HepG2 (cell line): ENCODE measurements at regions not wholly inside any gene's neighbourhood (a gene's known extent, or its start where the extent isn't known, plus 50 kb on each side); places are given as distances from the start of the nearest gene placed in this dataset.

Experiments used
- ATAC-seq: fragments of 200-7000 bp; cut with Tn5 transposase; 3 replicates; pipeline ENCODE4 v1.9.1; 2020; ENCODE audit warnings: mild to moderate bottlenecking, moderate library complexity
- BruUV-seq: library from RNA; stranded (reverse); fragments of 400-500 nt; replicated peaks from 2 replicates; lab custom pipeline; 2021; lab: Mats Ljungman, UMichigan
- CTCF ChIA-PET: fragments of 300-600 bp; formaldehyde crosslinking; extraction: SDS; loops from one replicate; lab custom pipeline; 2021; ENCODE audit warnings: low total read pairs, inconsistent platforms, low intra/inter-chr PET ratio; lab: Yijun Ruan, JAX
- POLR2A ChIA-PET: fragments of 350-600 bp; sonication (Branson Sonifier 250); formaldehyde crosslinking; loops from one replicate; lab custom pipeline; 2020; ENCODE audit warnings: antibody characterized with exemption, inconsistent platforms; lab: Yijun Ruan, JAX
- DNase-seq: peaks from one replicate; pipeline ENCODE4 v3.0.0-alpha.2; 2015; ENCODE audit warnings: low spot score
- FAIRE-seq: peaks from 3 replicates; lab custom pipeline; 2011; peaks lifted over from hg19 to GRCh38; lab: Jason Lieb, UNC
- H2AFZ ChIP-seq: one replicate; pipeline ENCODE4 v1.6.1; 2011; ENCODE audit warnings: low read length, inconsistent platforms
- H3K27ac ChIP-seq: fragments of 300-600 bp; 3 replicates; pipeline ENCODE4 v1.8.0; 2011; ENCODE audit warnings: mixed run types, mild to moderate bottlenecking, mixed read lengths, low read length, inconsistent platforms; ENCODE audit not compliant: insufficient read depth; ENCODE audit errors: extremely low read length
- H3K27me3 ChIP-seq, 2 experiments: fragments of 200-600 bp in 1 of 2; 2 replicates in 1 of 2; 3 replicates in 1 of 2; pipeline versions ENCODE4 v1.6.0 to v1.8.0; 2011; ENCODE audit warnings: low read length in 2 of 2, mild to moderate bottlenecking in 2 of 2, moderate library complexity in 2 of 2, inconsistent platforms in 1 of 2; ENCODE audit not compliant: insufficient read depth in 2 of 2, control insufficient read depth in 1 of 2
- H3K36me3 ChIP-seq, 2 experiments: fragments of 200-600 bp in 1 of 2; replicated peaks in 1 of 2; 2 replicates in 1 of 2; 3 replicates in 1 of 2; pipeline versions ENCODE4 v1.5.1 to v1.8.0; 2011; ENCODE audit warnings: low read length in 2 of 2, inconsistent platforms in 1 of 2; ENCODE audit not compliant: insufficient read depth in 2 of 2, control insufficient read depth in 1 of 2
- H3K4me1 ChIP-seq: 2 replicates; pipeline ENCODE4 v1.5.1; 2012; ENCODE audit warnings: low read length, inconsistent platforms; ENCODE audit not compliant: insufficient read depth
- H3K4me2 ChIP-seq: 2 replicates; pipeline ENCODE4 v1.6.0; 2011; ENCODE audit warnings: low read depth, low read length, inconsistent platforms
- H3K4me3 ChIP-seq, 3 experiments: fragments of 200-600 bp in 1 of 3; sonication (generic), shearing (Covaris generic) in 1 of 3; replicated peaks in 1 of 3; 2 replicates each; pipeline ENCODE4 v1.5.1; 2011 to 2016; ENCODE audit warnings: low read length in 3 of 3, inconsistent platforms in 2 of 3, low read depth in 2 of 3, mild to moderate bottlenecking in 2 of 3, control low read depth in 1 of 3, mixed read lengths in 1 of 3; ENCODE audit not compliant: insufficient read depth in 1 of 3
- H3K79me2 ChIP-seq: one replicate; pipeline ENCODE4 v1.6.1; 2011; ENCODE audit warnings: low read length, inconsistent platforms; ENCODE audit not compliant: insufficient read depth
- H3K9ac ChIP-seq: 2 replicates; pipeline ENCODE4 v1.6.0; 2011; ENCODE audit warnings: mild to moderate bottlenecking, low read depth, low read length, inconsistent platforms; ENCODE audit not compliant: insufficient read depth
- H3K9me3 ChIP-seq: 2 replicates; pipeline ENCODE4 v1.5.1; 2012; ENCODE audit warnings: mild to moderate bottlenecking, low read length
- H4K20me1 ChIP-seq: 2 replicates; pipeline ENCODE4 v1.6.0; 2011; ENCODE audit warnings: inconsistent platforms, mild to moderate bottlenecking, low read length, moderate library complexity; ENCODE audit not compliant: insufficient read depth
- BCLAF1 ChIP-seq: fragments of 450-650 bp; IDR thresholded peaks from 2 replicates; pipeline ENCODE4 v1.6.1; 2017; ENCODE audit warnings: mild to moderate bottlenecking
- DBP ChIP-seq: sonication (generic); formaldehyde crosslinking; IDR thresholded peaks from 2 replicates; pipeline ENCODE4 v1.4.0; 2020; ENCODE audit warnings: missing genetic modification reagents; ENCODE audit errors: not compliant biosample characterization
- NBN ChIP-seq: fragments of 450-650 bp; conservative IDR thresholded peaks from 2 replicates; pipeline ENCODE4 v1.6.1; 2017
- NCOA5 ChIP-seq: sonication (generic); formaldehyde crosslinking; IDR thresholded peaks from 2 replicates; pipeline ENCODE4 v1.4.0; 2020; ENCODE audit warnings: missing genetic modification reagents
- NR2C2 ChIP-seq: sonication (generic); formaldehyde crosslinking; IDR thresholded peaks from 2 replicates; pipeline ENCODE4 v1.4.0; 2020; ENCODE audit warnings: missing genetic modification reagents, mild to moderate bottlenecking, moderate library complexity, borderline replicate concordance
- POLR2AphosphoS5 ChIP-seq: IDR thresholded peaks from 2 replicates; pipeline ENCODE4 v1.6.1; 2012; ENCODE audit warnings: low read depth, low read length
- PRPF4 ChIP-seq: fragments of 200-400 bp; formaldehyde crosslinking; IDR thresholded peaks from 2 replicates; pipeline ENCODE4 v1.6.1; 2016; ENCODE audit warnings: low read length, low read depth; ENCODE audit not compliant: poor library complexity, severe bottlenecking
- SOX13 ChIP-seq, 3 experiments: fragments of 450-650 bp in 1 of 3; sonication (generic) in 1 of 3; formaldehyde crosslinking in 1 of 3; IDR thresholded peaks in 2 of 3; conservative IDR thresholded peaks in 1 of 3; 2 replicates each; pipeline versions ENCODE4 v1.5.0 to v1.6.1; 2016 to 2020; ENCODE audit warnings: antibody characterized with exemption in 1 of 3, mild to moderate bottlenecking in 1 of 3, missing compliant biosample characterization in 1 of 3, missing genetic modification reagents in 1 of 3, moderate library complexity in 1 of 3
- SOX6 ChIP-seq, 2 experiments: fragments of 450-650 bp in 1 of 2; sonication (generic) in 1 of 2; formaldehyde crosslinking in 1 of 2; IDR thresholded peaks; 2 replicates each; pipeline versions ENCODE4 v1.4.0 to v1.6.1; 2017 to 2020; ENCODE audit warnings: antibody characterized with exemption in 1 of 2, mild to moderate bottlenecking in 1 of 2, missing genetic modification reagents in 1 of 2
- TGIF2 ChIP-seq: IDR thresholded peaks from 2 replicates; pipeline ENCODE4 v1.6.1; 2016; ENCODE audit warnings: control low read depth, missing compliant biosample characterization
- TMF1 ChIP-seq: sonication (generic); formaldehyde crosslinking; IDR thresholded peaks from 2 replicates; pipeline ENCODE4 v1.8.1; 2022; ENCODE audit warnings: low read depth, missing genetic modification reagents
- ZNF530 ChIP-seq: sonication (generic); formaldehyde crosslinking; IDR thresholded peaks from 2 replicates; pipeline ENCODE4 v1.5.0; 2020; ENCODE audit warnings: low read depth, mild to moderate bottlenecking, missing genetic modification reagents
- ZNF678 ChIP-seq: sonication (generic); formaldehyde crosslinking; IDR thresholded peaks from 2 replicates; pipeline ENCODE4 v1.4.0; 2020; ENCODE audit warnings: mild to moderate bottlenecking, missing genetic modification reagents
- ZNF713 ChIP-seq: sonication (generic); formaldehyde crosslinking; IDR thresholded peaks from 2 replicates; pipeline ENCODE4 v1.4.0; 2020; ENCODE audit warnings: mild to moderate bottlenecking, missing genetic modification reagents
- WGBS: methylation state at CpG from one replicate; pipeline ENCODE4 v1.1.6; 2017; ENCODE audit warnings: low lambda C conversion rate; 5-methylcytosine and 5-hydroxymethylcytosine counted together
- in situ Hi-C: cut with HindIII; loops from 2 replicates; pipeline ENCODE4 v1.10.0; 2017; ENCODE audit warnings: low pct_unique_long_range_greater_than_20kb; ENCODE audit not compliant: extremely low pct_ligation_motif_present
- intact Hi-C: fragments of 100-400 bp; cut with micrococcal nuclease; formaldehyde crosslinking; loops from one replicate; pipeline ENCODE4 v1.10.0; 2022; ENCODE audit not compliant: unreplicated experiment

- Histone ChIP-seq H3K9me3 (no peaks in the 10 kb centered on the region), H4K20me1 (no peaks in the 10 kb centered on the region), H3K36me3 (no peaks in the 10 kb centered on the region), H3K4me3 (no peak overlapping the region), H3K79me2 (no peaks in the 10 kb centered on the region), H3K27ac (no peak overlapping the region), H3K4me2 (no peak overlapping the region), H3K27me3 (no peaks in the 10 kb centered on the region), H2AFZ (no peak overlapping the region), H3K4me1 (no peaks in the 10 kb centered on the region), H3K9ac (no peak overlapping the region)
- intact Hi-C loops (no loop called here), in situ Hi-C loops (no loop called here)
- ChIA-PET CTCF (no interaction called here), POLR2A (no interaction called here)
- DNase-seq (no peak), ATAC-seq (no peak), FAIRE-seq (no peak)
- TF ChIP-seq ZNF530 (CRISPR knock-in tag), result no peak
- no peak for TF ChIP-seq TMF1 (CRISPR knock-in tag)
- TF ChIP-seq POLR2AphosphoS5, result no peak
- no peak for TF ChIP-seq NR2C2
- TF ChIP-seq TGIF2 (CRISPR knock-in tag), result no peak
- TF ChIP-seq ZNF678, result no peak
- TF ChIP-seq SOX13 (IDR thresholded peaks at IDR 0.05), result no peak
- TF ChIP-seq SOX13 (CRISPR knock-in tag; conservative IDR thresholded peaks at IDR 0.05 in 1 of 2, IDR thresholded peaks at IDR 0.05 in 1 of 2), result no peak
- TF ChIP-seq BCLAF1, result no peak
- TF ChIP-seq NBN, result no peak
- TF ChIP-seq PRPF4, result no peak
- TF ChIP-seq DBP (CRISPR knock-in tag), result no peak
- no peak for TF ChIP-seq NCOA5 (CRISPR knock-in tag)
- no peak for TF ChIP-seq ZNF713
- TF ChIP-seq SOX6 (IDR thresholded peaks at IDR 0.05), result no peak
- TF ChIP-seq SOX6 (CRISPR knock-in tag; IDR thresholded peaks at IDR 0.05), result no peak
- BruUV-seq, result no TSS peak
- 3% methylated on average over 4 of the region's 4 CpGs for WGBS
Observed at GRCh38 chr3:69553888-69554287, 168.0 kb upstream of the FRMD4B start.
